ENCODE measurements at regions not wholly inside any gene's neighbourhood (a gene's known extent, or its start where the extent isn't known, plus 50 kb on each side); places are given as distances from the start of the nearest gene placed in this dataset.

- CTCF ChIA-PET = interaction anchor here (0.6 kb wide), 1 partner anchor 261 kb away, joined by 3 read pairs; no protein-coding TSS in a partner anchor
- DNase-seq (ENCODE audit: low read depth) = no peak
- no peaks in the 10 kb centered on the region for H3K27me3 ChIP-seq (ENCODE audit: control insufficient read depth, insufficient read depth, low read length)
- no peak for TF ChIP-seq CTCF (IDR thresholded peaks at IDR 0.05; ENCODE audit: insufficient read depth, low read depth, low read length)
- no peaks in the 10 kb centered on the region for H3K36me3 ChIP-seq (ENCODE audit: control insufficient read depth, insufficient read depth, low read length)
- POLR2A ChIA-PET = interaction anchor here (0.6 kb wide), 1 partner anchor 360 kb away, joined by 17 read pairs; no protein-coding TSS in a partner anchor
- no peak overlapping the region for H3K4me3 ChIP-seq (ENCODE audit: low read depth, low read length)
Observed at GRCh38 chr2:138213624-138214023, 249.4 kb downstream of the HNMT start.

- no peak for DNase-seq (ENCODE audit: low read depth)
- no peaks in the 10 kb centered on the region for H3K27me3 ChIP-seq (ENCODE audit: control insufficient read depth, insufficient read depth, low read length)
- CTCF ChIA-PET = no interaction called here
- POLR2A ChIA-PET = no interaction called here
- H3K36me3 ChIP-seq (ENCODE audit: control insufficient read depth, insufficient read depth, low read length) = no peaks in the 10 kb centered on the region
- H3K4me3 ChIP-seq (ENCODE audit: low read depth, low read length) = no peak overlapping the region
- TF ChIP-seq CTCF (IDR thresholded peaks at IDR 0.05; ENCODE audit: insufficient read depth, low read depth, low read length) = no peak
Observed at GRCh38 chr2:138215958-138216357, 251.7 kb downstream of the HNMT start.

- no peaks in the 10 kb centered on the region for H3K27me3 ChIP-seq (ENCODE audit: control insufficient read depth, insufficient read depth, low read length)
- DNase-seq (ENCODE audit: low read depth) = no peak
- H3K4me3 ChIP-seq (ENCODE audit: low read depth, low read length) = no peak overlapping the region
- no peaks in the 10 kb centered on the region for H3K36me3 ChIP-seq (ENCODE audit: control insufficient read depth, insufficient read depth, low read length)
- no peak for TF ChIP-seq CTCF (IDR thresholded peaks at IDR 0.05; ENCODE audit: insufficient read depth, low read depth, low read length)
- ChIA-PET CTCF (no interaction called here), POLR2A (no interaction called here)
Observed at GRCh38 chr2:138217975-138218374, 253.7 kb downstream of the HNMT start.

- H3K27me3 ChIP-seq (ENCODE audit: control insufficient read depth, insufficient read depth, low read length) = no peaks in the 10 kb centered on the region
- no peaks in the 10 kb centered on the region for H3K36me3 ChIP-seq (ENCODE audit: control insufficient read depth, insufficient read depth, low read length)
- no peak for TF ChIP-seq CTCF (IDR thresholded peaks at IDR 0.05; ENCODE audit: insufficient read depth, low read depth, low read length)
- CTCF ChIA-PET = no interaction called here
- H3K4me3 ChIP-seq (ENCODE audit: low read depth, low read length) = no peak overlapping the region
- POLR2A ChIA-PET = no interaction called here
- DNase-seq (ENCODE audit: low read depth) = no peak
Observed at GRCh38 chr2:138218397-138218796, 254.1 kb downstream of the HNMT start.

GRCh38 chr2:138219961-138220360 is 255.7 kb downstream of the HNMT start:
- no peak overlapping the region for H3K4me3 ChIP-seq (ENCODE audit: low read depth, low read length)
- DNase-seq (ENCODE audit: low read depth) = no peak
- no peak for TF ChIP-seq CTCF (IDR thresholded peaks at IDR 0.05; ENCODE audit: insufficient read depth, low read depth, low read length)
- ChIA-PET POLR2A (no interaction called here), CTCF (no interaction called here)
- no peaks in the 10 kb centered on the region for H3K36me3 ChIP-seq (ENCODE audit: control insufficient read depth, insufficient read depth, low read length)
- no peaks in the 10 kb centered on the region for H3K27me3 ChIP-seq (ENCODE audit: control insufficient read depth, insufficient read depth, low read length)

Data from BJ (cell line).